Kidney (tissue), 13 donors: ENCODE measurements at regions not wholly inside any gene's neighbourhood (a gene's known extent, or its start where the extent isn't known, plus 50 kb on each side); places are given as distances from the start of the nearest gene placed in this dataset.

Source experiments
- DNase-seq, 5 donors: peaks; one replicate each; pipeline ENCODE4 v3.0.0-alpha.2; 2013 to 2020
- FAIRE-seq: peaks from 2 replicates; lab custom pipeline; 2012; peaks lifted over from hg19 to GRCh38; lab: Jason Lieb, UNC
- H3K27ac ChIP-seq, 2 donors: one replicate each; pipeline ENCODE4 v1.7.0; 2013; ENCODE audit warnings: low read depth in 2 of 2, low read length in 2 of 2, inconsistent platforms in 1 of 2
- H3K27me3 ChIP-seq: one replicate; pipeline ENCODE4 v1.7.1; 2013; ENCODE audit warnings: low read length, inconsistent platforms; ENCODE audit not compliant: control insufficient read depth, insufficient read depth
- H3K36me3 ChIP-seq, 3 donors: one replicate each; pipeline versions ENCODE4 v1.7.0 to v1.7.1; 2013; ENCODE audit warnings: low read length in 3 of 3, control low read depth in 1 of 3, inconsistent platforms in 1 of 3; ENCODE audit not compliant: insufficient read depth in 3 of 3, control insufficient read depth in 2 of 3
- H3K4me1 ChIP-seq, 3 donors: one replicate each; pipeline versions ENCODE4 v1.7.0 to v1.7.1; 2013; ENCODE audit warnings: low read length in 3 of 3, inconsistent platforms in 1 of 3, low read depth in 1 of 3; ENCODE audit not compliant: control insufficient read depth in 2 of 3, insufficient read depth in 2 of 3
- H3K4me3 ChIP-seq, 3 donors: one replicate each; pipeline versions ENCODE4 v1.7.0 to v1.8.1; 2013; ENCODE audit warnings: low read length in 3 of 3, control low read depth in 1 of 3, inconsistent platforms in 1 of 3
- H3K9ac ChIP-seq, 3 donors: one replicate each; pipeline versions ENCODE4 v1.7.0 to v1.7.1; 2013; ENCODE audit warnings: low read length in 3 of 3, control low read depth in 1 of 3, inconsistent platforms in 1 of 3
- H3K9me3 ChIP-seq, 3 donors: one replicate each; pipeline versions ENCODE4 v1.7.0 to v1.7.1; 2013; ENCODE audit warnings: low read length in 3 of 3, control low read depth in 1 of 3, inconsistent platforms in 1 of 3; ENCODE audit not compliant: control insufficient read depth in 2 of 3, insufficient read depth in 1 of 3
- CTCF ChIP-seq: IDR thresholded peaks from 3 replicates; pipeline ENCODE4 v1.5.1; 2012; ENCODE audit warnings: mild to moderate bottlenecking, moderate library complexity, borderline replicate concordance; ENCODE audit not compliant: insufficient read depth; ENCODE audit errors: extremely low read depth
- intact Hi-C: fragments of 100-400 bp; cut with DNase I; formaldehyde crosslinking; loops from one replicate; pipeline ENCODE4 v1.11.1; 2022
- donor health status: control.
- donor health status: control.
- donor health status: control.
- donor health status: control.
- donor health status: control.
- donor health status: DM: yes; HTN: yes; CAD: no.
- donor health status: Normal renal cell carcinoma (clear cell type).

- DNase-seq (no peak), FAIRE-seq (no peak)
- no peak overlapping the region for H3K9ac ChIP-seq
- H3K9me3 ChIP-seq, result no peaks in the 10 kb centered on the region
- H3K4me3 ChIP-seq, result no peak overlapping the region
- H3K4me1 ChIP-seq, result no peaks in the 10 kb centered on the region
- H3K27ac ChIP-seq, result no peak overlapping the region
- no peak for TF ChIP-seq CTCF
- H3K27me3 ChIP-seq, result no peaks in the 10 kb centered on the region
- no peaks in the 10 kb centered on the region for H3K36me3 ChIP-seq
- intact Hi-C loops, result no loop called here
Observed at GRCh38 chr2:129004940-129005490, 686.3 kb upstream of the HS6ST1 start.

DNA sequence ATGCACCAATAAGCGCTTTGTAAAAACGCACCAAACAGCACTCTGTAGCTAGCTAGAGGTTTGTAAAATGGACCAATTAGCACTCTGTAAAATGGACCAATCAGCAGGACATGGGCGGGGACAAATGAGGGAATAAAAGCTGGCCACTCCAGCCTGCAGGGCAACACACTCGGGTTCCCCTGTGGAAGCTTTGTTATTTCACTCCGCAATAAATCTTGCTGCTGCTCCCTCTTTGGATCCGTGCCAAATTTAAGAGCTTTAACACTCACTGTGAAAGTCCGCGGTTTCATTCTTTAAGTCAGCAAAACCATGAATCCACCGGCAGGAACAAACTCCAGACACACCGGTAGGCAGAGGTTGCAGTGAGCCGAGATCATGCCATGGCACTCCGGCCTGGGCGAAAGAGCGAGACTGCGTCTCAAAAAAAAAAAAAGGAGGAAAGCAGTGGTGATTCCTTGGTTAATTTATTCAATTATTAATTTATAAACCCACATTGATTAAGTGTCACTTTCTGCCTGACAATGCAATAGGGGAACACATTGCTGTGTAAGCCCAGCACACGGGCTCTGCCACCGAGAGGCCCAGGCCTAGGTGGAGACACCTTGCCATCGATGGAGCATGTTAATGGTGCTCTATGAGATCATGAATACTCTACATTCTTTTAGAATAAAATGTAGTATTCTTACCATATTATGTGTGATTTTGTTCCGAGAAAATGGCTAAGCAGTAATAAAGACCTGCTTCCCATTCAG, 687.6 kb upstream of the HS6ST1 start:
- H3K9ac ChIP-seq, result no peak overlapping the region
- no peaks in the 10 kb centered on the region for H3K27me3 ChIP-seq
- no peak overlapping the region for H3K27ac ChIP-seq
- TF ChIP-seq CTCF, result no peak
- intact Hi-C loops, result no loop called here
- FAIRE-seq (no peak), DNase-seq (peak in 3 of 5 donors; percentile 26 to 73 (median 40))
- H3K4me1 ChIP-seq, result no peaks in the 10 kb centered on the region
- no peaks in the 10 kb centered on the region for H3K9me3 ChIP-seq
- no peak overlapping the region for H3K4me3 ChIP-seq
- no peaks in the 10 kb centered on the region for H3K36me3 ChIP-seq

DNA sequence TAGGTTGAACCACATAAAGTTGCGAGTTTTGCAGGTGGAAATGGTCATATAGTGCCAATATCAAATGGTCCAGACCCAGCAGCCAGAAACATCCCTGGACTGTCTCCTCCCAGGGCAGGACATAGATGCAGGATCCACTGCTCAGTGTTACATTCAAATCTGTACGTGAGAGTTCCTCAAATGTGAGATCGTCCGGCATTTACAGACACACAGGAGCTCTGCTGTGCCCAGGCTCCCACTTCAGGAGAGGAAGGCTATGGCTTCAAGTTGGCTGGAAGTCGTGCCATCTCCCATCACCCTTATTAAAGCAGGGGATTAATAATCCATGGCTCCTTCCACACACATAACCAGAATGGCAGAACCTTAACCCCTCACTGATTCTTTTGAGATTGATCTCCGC, 688.2 kb upstream of the HS6ST1 start:
- Histone ChIP-seq H3K9me3 (no peaks in the 10 kb centered on the region), H3K27me3 (no peaks in the 10 kb centered on the region)

More for the DNA sequence above, 688.2 kb upstream of the HS6ST1 start:
- Histone ChIP-seq H3K36me3 (no peaks in the 10 kb centered on the region), H3K4me1 (no peaks in the 10 kb centered on the region), H3K27ac (no peak overlapping the region), H3K9ac (no peak overlapping the region), H3K4me3 (no peak overlapping the region)
- DNase-seq (no peak), FAIRE-seq (no peak)
- no peak for TF ChIP-seq CTCF
- intact Hi-C loops, result no loop called here
